ENCODE measurements at regions not wholly inside any gene's neighbourhood (a gene's known extent, or its start where the extent isn't known, plus 50 kb on each side); places are given as distances from the start of the nearest gene placed in this dataset.
"Not testable (repeated sequence)": the region's sequence is repeated elsewhere in the genome, so short reads cannot be mapped to it uniquely, and the experiment has no call there.

DNA sequence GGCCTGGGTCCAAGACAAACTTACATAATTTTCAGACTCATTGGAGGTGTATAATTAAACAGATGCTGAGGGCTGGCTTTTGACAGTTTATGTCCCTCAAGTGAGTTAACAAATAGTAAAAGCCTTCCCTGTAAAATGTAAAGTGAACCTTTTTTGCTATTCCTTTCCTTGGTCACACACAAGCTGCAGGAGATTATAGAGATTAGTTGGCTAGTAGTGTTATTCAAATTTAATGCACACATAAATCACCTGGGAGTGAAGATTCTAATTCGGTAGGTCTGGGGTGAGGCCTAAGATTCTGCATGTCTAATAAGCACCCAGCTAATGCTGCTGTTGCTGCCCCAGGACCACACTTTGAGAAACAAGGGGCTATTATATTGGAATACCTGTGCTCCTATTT lies 206.2 kb upstream of the SSTR1 start:
- no peak for DNase-seq

DNA sequence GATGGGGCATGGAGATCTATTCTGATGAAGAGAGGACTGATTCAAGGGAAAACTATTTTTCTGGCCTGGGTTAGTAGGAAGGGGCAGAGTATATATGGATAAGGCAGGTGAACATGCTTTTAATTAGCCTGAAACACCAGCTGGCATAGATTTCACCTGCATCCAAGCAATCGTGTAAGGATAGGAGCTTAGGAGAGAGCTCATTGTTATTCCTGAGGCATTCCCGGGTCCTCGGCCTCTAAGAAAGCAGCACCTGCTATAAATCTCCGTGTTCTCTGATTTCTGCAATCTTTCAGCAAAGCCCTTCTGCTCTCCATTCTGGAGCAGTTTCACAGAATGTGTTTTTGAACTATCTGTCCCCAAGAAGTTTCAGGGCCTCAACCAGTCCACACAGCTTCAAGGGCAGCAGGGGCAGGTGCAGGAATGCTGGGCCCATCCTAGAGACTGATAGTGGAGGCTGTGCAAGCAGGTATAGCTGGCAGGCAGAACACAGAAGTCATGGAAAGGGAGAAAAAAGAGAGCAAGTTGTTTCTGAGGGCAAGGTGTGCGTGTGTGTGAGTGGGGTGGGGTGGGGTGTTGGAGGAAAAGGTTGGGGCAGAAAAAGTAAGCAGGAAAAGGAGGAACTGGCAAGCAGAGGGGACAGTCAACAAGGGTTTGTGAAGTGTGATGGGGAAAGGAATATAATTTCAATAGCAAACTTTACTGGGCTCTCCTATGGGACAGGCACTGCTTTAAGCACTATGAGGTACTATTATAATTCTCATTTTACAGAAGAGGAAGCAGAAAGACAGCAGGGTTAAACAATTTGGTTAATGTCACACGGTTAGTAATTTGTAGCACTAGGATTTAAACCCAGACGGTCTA lies 203.7 kb upstream of the SSTR1 start:
- no peak for DNase-seq

DNA sequence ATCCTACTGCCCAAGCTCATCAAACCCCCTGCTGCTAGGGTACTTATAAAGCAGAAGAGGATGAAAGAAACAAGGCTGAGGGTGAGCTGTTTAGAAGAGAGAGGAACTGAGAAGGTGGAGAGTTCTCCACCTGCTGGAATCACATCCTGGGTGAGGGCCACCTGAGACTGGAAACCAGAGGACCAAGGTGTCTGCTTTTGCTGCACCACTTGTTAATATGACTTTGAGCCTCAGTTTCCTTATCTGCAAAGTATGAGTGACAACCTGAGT lies 203.2 kb upstream of the SSTR1 start:
- DNase-seq: no peak

DNA sequence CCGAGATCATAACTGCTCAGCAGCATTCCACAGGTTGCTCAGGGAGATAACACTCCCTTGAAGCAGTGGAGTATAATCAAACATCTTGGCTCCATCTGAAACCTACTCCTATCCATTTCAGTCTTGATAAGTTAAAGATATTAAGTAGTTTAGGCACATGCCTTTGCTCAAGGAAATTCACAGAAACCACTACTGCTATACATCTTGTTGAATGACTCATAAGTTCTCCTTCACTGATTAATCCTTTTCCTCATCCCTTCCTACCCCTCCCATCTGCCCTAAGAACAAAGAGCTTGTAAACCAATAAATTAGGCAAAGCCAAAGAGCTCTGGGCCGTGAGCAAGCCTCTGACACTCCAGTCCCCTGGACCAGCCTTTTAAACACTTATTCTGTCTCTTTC lies 196.5 kb upstream of the SSTR1 start:
- peak; percentile 47 for DNase-seq

DNA sequence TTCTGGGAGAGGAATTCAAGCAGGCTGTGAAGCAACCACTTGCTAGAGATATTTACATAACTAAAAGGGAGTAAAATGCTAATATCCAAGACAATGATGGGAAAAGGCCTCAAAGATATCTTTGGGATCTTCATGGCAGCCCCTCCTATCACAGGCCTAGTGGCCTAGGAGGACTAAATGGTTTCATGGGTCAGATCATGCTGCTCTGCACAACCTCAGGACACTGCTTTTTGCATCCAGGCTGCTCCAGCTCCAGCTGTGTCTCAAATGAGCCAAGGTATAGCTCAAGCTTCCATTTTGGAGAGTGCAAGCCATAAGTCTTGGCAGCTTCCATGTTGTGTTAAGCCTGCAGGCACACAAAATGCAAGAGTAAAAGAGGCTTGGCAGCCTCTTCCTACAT lies 195.6 kb upstream of the SSTR1 start:
- DNase-seq: no peak

DNA sequence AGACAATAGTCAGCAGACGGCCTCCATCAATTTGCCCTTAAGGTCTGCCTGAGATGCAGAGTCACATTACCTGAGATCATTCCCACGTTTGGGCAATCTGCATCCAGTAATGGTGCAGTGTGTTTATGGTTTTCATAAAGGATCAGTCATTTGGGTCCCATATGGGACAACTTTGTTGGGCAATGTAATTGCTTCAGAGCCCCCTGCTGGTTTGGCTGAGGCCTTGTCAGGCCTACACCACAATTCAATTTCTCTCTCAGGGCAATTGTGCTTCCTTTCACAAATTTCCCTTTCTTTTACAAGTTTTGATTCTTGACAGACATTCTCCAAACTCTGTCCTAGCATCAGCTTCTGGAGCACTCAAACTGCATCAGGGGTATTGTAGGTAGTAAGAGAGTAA lies 191.2 kb upstream of the SSTR1 start:
- no peak for DNase-seq

DNA sequence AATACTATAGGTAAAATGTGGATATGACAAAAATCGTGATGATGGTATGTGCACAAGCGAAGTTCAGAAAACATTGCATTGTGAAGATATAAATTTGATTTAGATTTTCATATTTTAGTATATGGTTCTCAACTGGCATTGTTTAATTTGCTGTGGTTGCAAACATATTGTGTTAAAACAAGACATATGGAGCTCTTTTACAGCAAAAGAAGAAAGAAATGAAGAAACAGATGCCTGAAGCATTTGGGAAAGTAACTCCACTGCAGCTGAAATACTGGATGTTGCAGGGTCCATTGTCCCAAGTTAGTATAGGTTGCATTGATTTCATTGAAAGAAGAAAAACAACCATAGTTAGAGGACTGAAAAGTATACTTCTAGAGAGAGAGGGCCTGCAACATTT lies 185.8 kb upstream of the SSTR1 start:
- DNase-seq: no peak

DNA sequence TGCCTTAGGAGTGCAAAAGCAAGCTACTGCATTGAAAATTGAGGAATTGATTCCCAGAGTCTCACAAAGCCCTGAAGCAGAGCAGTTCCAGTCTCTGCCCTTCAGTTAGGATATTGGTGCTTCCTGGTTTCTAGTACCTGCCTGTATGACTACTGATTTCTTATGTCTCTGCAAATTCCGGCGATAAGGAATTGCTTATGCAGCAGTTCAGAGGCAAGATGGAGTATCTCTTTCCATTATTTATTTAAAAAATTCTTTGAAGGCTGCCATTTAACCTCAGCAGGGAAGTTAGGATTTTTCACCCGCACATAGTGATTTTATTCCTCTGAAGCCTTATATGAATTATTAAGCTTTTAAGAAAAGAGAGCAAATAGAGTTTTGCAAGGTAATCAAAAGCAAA lies 184.9 kb upstream of the SSTR1 start:
- no peak for DNase-seq

DNA sequence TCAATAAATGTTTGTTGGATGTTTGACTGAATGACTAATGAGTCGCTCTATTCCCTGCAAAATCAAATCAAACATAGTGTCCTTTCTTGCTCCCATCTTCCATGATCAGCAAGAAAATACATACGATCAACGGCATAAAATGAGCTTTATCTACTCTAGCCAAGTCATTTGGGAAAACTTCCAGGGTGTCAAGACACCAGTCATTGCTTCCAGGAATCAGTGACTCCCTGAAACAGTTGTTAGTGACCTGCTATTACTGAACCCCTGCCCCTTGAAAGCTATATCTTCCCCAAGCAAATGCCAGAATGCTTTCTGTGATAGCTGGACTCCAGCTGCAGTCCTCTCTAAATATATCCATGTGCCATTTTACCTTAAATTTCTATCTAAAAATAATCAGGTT lies 169.5 kb upstream of the SSTR1 start:
- DNase-seq: no peak

DNA sequence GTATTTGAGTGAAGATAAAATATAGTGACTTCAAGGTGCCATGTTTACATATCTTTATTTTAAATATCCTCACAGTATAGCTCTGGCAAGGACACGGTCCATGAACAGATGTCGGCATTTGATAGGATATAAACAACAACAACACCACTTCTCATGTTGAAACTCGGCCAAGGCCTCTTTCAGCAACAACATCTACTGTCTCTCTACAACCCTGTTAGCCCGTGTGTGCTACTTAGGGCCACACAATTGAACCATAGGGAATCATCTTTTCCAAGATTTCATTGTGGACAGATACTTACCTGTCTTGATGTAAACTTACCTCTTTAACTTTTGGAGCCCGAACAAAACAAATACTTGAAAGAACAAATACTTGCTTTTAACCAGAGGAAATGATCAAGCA lies 168.7 kb upstream of the SSTR1 start:
- no peak for DNase-seq

DNA sequence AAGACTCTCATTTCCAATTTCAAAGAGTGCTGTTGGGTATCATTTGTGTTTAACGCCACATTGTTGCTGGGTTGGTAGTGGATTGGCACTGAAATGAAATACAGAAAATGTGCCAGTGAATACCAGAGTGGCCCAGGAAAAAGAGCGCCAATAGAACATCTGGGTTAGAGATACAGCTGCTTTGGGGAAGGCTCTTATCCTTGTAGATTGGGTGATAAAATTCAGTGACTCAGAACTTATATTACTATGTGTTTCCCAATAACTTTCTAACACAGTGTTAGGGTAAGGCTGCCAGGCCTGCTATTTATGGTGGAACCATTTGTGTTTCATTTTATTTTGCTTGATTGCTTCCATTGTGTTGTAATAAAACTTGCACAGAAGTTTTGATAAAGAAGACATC lies 168.2 kb upstream of the SSTR1 start:
- DNase-seq: peak; percentile 42

DNA sequence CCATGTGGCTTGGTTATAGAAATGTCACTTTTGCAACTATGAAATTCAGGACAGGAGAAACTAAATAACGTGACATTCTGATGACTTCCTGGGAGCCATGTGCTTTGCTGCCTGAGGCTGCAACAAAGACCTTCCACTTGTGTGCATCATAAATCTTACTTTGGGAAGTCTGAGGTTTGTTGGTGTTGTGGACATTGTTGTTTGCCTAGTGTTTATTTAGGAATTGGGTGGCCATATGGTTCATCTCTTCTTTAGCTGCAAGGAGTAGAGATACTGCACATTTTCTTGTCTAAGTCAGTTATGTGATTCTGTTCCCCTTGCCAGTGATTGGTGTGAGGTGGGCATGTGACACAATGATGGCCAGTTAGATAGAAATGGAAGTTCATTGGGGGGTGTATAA lies 167.3 kb upstream of the SSTR1 start:
- DNase-seq: no peak

DNA sequence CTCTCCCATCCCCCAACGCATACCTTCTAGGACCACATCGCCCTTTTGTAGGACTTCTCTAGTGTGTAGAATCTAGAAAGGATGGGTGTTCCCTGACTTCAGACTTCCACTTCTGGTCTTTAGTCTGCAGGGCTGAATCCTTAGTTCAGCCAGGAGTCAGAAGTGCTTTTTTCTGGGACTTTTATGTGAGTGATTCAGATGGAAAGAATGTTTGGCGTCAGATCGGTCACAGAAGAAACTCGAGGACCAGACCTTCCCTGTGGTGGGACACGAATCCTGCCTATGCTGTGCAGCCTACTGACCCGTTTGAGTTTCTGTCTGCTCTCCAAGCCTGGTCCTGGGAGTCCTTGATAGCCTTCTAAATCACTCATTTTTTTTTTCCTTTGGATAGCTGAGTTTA lies 165.4 kb upstream of the SSTR1 start:
- DNase-seq: peak; percentile 90

DNA sequence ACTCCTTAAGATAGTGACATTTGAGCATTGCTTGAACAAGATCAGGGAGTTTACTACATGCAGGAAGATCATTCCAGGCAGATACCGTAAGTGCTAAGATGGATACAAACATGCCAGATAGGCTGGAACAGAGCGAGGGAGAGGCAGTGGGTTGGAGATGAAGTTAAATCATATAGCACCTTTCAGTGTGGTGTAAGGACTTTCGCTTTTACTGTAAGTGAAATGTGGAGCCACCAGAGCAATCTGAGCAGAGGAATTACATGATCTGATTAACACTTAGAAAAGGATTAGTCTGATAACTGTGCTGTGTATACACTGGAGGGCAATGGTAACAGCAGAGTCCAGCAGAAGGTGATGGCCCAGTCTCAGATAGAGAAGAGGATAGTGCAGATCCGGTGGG lies 163.0 kb upstream of the SSTR1 start:
- no peak for DNase-seq

DNA sequence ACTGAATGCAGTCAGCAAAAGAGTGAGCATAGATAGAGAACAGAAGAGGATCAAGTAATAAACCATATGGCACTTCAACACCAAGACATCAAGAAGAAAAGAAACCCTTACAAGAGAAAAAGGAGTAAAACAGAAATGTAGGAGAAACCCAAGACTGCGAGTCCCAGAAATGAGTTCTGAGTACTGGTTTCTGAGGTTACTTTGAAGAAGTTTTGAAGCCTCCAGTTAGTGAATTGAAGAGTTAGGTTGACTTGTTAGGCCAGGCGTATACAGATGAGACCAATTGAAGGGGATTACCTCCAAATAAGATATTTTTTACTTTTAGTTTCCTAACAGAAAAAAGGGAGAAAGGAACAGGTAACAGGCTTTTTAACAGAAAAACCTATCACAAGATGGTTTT lies 162.2 kb upstream of the SSTR1 start:
- DNase-seq: no peak

DNA sequence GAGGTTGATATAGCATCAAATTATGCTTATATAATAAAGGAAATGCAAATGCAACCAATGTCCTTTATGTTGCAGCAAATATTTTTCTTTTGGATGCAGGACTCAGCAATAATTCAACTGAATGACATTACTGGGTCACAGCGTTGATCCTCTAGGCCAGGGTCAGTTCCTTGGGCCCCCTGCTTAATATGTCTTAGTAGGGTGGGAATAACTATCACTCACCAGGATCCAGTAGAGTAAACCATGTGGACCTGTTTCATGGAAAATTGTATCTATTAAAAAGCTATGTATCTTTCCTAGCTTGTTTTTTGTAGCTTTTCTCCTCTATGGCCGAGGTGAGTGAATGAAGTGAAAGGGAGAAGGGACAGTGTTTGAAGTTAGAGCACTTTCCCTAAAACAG lies 161.5 kb upstream of the SSTR1 start:
- no peak for DNase-seq

DNA sequence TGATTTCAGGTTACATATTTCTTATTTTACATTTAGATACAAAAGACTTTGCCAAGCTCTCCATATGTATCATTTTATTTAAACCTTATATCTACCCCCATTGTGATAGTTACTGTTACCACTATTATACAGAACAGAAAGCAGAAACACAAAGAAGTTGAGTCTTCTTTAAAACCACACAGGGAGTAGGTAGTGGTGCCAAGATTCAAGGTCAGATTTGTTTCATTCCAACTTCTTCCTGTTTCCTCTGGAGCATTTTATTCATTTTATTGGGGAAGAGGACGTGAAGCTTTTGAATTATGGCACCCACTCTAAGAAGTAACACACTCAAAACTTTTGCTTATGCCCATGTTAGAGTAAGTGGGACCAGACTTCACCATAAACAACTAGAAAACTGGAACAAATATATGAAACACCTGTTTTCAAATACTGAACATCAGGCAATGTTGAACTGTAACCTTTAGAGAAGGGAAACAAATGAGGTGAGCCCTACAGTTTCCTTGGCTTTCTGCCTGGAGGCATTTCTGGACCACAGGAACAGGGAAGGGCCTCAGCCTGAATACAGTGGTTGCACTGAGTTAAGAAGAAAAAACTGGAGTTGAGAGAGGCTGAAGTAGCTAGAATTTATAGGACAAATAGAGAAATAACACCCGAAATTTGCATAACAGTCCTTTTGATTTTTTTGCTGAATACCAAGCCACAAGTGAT lies 160.4 kb upstream of the SSTR1 start:
- DNase-seq: peak; percentile 7

DNA sequence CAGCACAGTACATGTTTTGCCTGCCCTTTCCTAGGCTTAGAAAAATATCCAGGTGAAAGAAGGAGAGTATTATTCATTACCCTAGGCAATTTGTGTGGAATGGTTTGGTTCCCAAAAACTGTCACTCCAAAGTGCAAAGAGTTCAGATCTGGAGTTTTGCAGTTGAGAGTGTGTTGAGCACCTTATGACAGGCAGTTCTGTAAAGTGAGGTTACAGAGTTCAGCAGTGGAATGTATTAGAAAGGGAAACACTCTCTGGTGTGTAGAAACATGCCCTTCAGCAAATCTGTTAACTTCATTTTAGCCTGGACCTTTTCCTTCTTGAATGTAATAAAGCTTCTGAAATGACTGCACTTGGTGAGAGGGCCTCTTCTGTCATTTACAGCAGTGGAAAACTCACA lies 154.0 kb upstream of the SSTR1 start:
- DNase-seq: peak; percentile 28

DNA sequence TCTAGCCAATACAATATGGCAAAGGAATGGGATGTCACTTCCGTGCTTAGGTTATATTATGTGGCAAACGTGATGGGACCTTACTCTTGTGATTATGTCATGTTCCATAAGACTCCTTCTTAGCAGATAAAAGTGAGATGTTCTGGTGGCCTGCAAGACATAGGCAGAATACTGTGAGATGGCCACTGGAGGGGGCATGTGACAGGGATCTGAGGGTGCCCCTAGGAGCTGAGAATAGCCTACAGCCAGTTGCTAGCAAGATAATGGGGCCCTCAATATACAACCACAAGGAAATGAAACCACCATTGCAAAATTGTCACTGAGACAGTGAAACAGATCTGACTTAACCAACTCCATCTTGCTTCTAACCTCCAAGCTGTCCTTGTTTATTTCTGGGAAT lies 151.4 kb upstream of the SSTR1 start:
- no peak for DNase-seq

DNA sequence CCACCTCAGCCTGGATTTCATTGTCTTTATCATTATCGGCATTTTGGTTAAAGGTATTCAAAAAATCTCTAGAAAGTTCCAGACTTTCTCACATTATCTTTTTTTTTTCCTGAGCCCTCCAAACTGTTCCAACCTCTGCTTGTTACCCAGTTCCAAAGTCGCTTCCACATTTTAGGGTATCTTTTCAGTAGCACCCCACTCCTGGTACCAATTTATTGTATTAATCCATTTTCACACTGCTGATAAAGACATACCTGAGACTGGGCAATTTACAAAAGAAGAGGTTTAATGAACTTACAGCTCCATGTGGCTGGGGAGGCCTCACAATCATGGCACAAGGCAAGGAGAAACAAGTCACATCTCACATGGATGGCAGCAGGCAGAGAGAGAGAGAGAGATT lies 145.5 kb upstream of the SSTR1 start:
- DNase-seq: not testable (repeated sequence)

DNA sequence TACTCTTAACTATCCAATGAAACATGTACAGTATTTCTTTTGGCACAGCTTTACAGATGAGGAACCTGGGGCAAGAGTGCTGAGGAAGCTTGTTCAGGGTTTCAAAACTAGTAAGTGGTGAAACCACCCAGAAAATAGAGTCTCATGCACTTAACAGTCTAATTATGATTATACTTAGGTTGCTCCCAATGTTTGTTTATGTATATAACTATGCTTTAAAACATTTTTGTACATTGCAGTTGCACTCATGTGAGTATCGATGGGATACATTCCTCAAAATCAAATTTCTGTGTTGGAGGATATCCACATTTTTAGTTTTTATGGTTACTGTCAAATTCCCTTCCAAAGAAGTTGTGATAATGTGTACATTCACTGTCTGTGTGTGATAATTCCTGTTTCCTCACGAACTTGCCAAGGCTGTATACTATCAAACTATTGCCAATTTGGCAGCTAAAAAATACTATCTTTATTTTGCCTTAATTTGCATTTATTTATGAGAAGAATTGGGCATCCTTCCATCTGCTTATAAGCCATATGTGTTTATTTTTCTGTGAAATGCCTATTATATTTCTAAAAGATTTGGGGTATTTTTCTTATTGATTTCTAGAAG lies 143.9 kb upstream of the SSTR1 start:
- DNase-seq: no peak

DNA sequence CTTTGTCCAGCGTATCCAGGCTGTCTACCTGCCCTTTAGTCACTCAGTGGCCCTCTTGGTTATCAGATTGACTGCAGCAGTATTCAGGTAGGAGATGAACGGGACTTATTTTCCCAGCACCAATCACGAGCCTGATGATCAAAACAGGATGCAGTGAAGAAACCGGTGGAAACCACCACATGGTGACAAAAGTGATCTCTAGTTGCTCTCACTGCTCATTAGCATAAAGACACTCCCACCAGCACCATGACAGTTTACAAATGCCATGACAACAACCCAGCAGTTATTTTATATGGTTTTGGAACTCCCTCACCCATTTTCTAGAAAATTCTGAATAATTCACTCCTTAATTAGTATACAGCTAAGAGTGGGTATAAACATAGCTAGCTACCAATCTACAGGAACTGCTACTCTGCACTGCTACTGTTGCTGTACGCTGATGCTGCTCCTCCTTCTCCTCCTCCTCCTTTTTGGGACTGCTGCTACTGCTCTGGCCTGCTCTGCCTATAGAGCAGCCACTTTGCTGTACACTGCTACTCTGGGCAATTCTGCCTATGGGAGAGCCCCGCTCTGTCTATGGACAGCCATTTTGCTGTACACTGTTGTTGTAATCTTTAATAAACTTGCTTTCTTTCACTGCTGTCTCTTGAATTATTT lies 142.5 kb upstream of the SSTR1 start:
- DNase-seq: no peak

DNA sequence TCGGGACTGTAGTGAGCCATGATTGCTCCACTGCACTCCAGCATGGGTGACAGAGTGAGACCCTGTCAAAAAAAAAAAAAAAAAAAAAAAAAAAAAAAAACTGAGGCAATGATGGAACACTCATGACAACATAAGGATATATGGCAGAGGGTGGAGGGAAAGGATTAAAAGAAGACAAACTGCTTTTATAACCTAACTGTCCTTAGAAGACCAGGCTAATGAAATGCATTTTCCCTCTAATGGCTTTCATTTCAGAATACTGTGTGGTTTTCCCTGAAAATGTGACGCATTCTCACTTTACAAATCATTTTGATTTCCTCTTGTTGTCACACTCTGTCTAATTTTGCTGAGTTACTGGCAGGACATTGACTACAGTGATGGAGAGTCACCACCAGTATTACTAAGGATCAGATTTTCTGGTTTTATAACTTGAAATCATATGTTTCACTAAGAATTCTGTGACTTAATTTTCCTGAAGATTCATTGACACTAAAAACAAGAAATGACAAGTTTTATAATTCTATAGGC lies 137.6 kb upstream of the SSTR1 start:
- no peak for DNase-seq

DNA sequence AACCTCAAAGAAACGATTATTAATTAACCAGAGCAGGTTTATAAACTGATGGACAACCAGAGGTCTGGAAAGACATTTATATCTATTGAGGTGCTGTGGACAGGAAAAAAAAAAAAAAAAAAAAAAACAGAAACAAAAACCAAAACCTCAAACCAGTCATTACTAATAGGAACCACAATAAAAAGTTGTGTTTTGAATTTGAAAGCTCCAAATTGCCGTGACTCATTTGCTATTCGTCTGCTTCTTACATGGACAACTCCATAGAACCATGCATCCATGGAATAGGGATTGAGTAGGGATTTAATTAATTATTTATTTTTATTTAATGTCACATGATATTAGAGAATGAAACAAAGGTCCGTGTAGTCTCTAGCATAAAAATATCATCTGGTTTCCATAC lies 134.1 kb upstream of the SSTR1 start:
- peak; percentile 62 for DNase-seq
